ENCODE measurements at regions not wholly inside any gene's neighbourhood (a gene's known extent, or its start where the extent isn't known, plus 50 kb on each side); places are given as distances from the start of the nearest gene placed in this dataset.
"Not testable (repeated sequence)": the region's sequence is repeated elsewhere in the genome, so short reads cannot be mapped to it uniquely, and the experiment has no call there.

- H3K4me1 ChIP-seq (ENCODE audit: control extremely low read depth in 1 of 4, control insufficient read depth in 4 of 4, insufficient read depth in 4 of 4, low read length in 3 of 4), result peaks cover 11 to 29% (median 21%) of the 10 kb centered on the region in 4 experiments
- H3K27ac ChIP-seq (ENCODE audit: insufficient read depth in 1 of 2, low read depth in 1 of 2, low read length in 2 of 2, poor library complexity in 1 of 2, severe bottlenecking in 2 of 2), result peak overlapping the region in 1 of 2 experiments; percentile 57
- DNase-seq, result peak in 2 of 3 donors; percentile 69 to 82
- no peaks in the 10 kb centered on the region for H3K36me3 ChIP-seq (ENCODE audit: control insufficient read depth in 4 of 4, insufficient read depth in 4 of 4, low read length in 3 of 4)
- H3K9me3 ChIP-seq (ENCODE audit: control extremely low read depth in 1 of 5, control insufficient read depth in 4 of 5, insufficient read depth in 2 of 5, low read depth in 1 of 5, low read length in 4 of 5), result no peaks in the 10 kb centered on the region
- ChIA-PET POLR2A (interaction anchor here (1.0 kb wide), 1 partner anchor 29 kb away, joined by 5 read pairs; no protein-coding TSS in a partner anchor), CTCF (interaction anchor here (1.0 to 1.2 kb wide), 2 partner anchors 29 to 53 kb away, joined by 3 read pairs; no protein-coding TSS in a partner anchor)
- no peaks in the 10 kb centered on the region for H3K27me3 ChIP-seq (replicated peaks in 2 of 5; ENCODE audit: control insufficient read depth in 4 of 5, insufficient read depth in 5 of 5, low read length in 4 of 5)
- peak overlapping the region in 1 of 7 experiments; percentile 9 for H3K4me3 ChIP-seq (ENCODE audit: control insufficient read depth in 1 of 7, extremely low read depth in 1 of 7, insufficient read depth in 4 of 7, low read depth in 2 of 7, low read length in 6 of 7)
Measured at GRCh38 chr9:32200241-32200640, 184.2 kb upstream of the ACO1 start.

GRCh38 chr9:32200896-32201295 is 183.5 kb upstream of the ACO1 start:
- ChIA-PET CTCF (no interaction called here), POLR2A (interaction anchor here (1.0 kb wide), 1 partner anchor 30 kb away, joined by 5 read pairs; no protein-coding TSS in a partner anchor)
- H3K4me3 ChIP-seq (ENCODE audit: control insufficient read depth in 1 of 7, extremely low read depth in 1 of 7, insufficient read depth in 4 of 7, low read depth in 2 of 7, low read length in 6 of 7), result no peak overlapping the region
- peak overlapping the region in 1 of 2 experiments; percentile 57 for H3K27ac ChIP-seq (ENCODE audit: insufficient read depth in 1 of 2, low read depth in 1 of 2, low read length in 2 of 2, poor library complexity in 1 of 2, severe bottlenecking in 2 of 2)
- no peaks in the 10 kb centered on the region for H3K9me3 ChIP-seq (ENCODE audit: control extremely low read depth in 1 of 5, control insufficient read depth in 4 of 5, insufficient read depth in 2 of 5, low read depth in 1 of 5, low read length in 4 of 5)
- H3K27me3 ChIP-seq (replicated peaks in 2 of 5; ENCODE audit: control insufficient read depth in 4 of 5, insufficient read depth in 5 of 5, low read length in 4 of 5), result no peaks in the 10 kb centered on the region
- H3K36me3 ChIP-seq (ENCODE audit: control insufficient read depth in 4 of 4, insufficient read depth in 4 of 4, low read length in 3 of 4), result no peaks in the 10 kb centered on the region
- peaks cover 11 to 29% (median 21%) of the 10 kb centered on the region in 4 experiments for H3K4me1 ChIP-seq (ENCODE audit: control extremely low read depth in 1 of 4, control insufficient read depth in 4 of 4, insufficient read depth in 4 of 4, low read length in 3 of 4)
- peak; percentile 85 to 98 (median 96) for DNase-seq

GRCh38 chr9:32209164-32209563 is 175.3 kb upstream of the ACO1 start:
- DNase-seq, result peak in 2 of 3 donors; percentile 39 to 58
- H3K9me3 ChIP-seq (ENCODE audit: control extremely low read depth in 1 of 5, control insufficient read depth in 4 of 5, insufficient read depth in 2 of 5, low read depth in 1 of 5, low read length in 4 of 5); H3K4me3 ChIP-seq (ENCODE audit: control insufficient read depth in 1 of 7, extremely low read depth in 1 of 7, insufficient read depth in 4 of 7, low read depth in 2 of 7, low read length in 6 of 7); H3K36me3 ChIP-seq (ENCODE audit: control insufficient read depth in 4 of 4, insufficient read depth in 4 of 4, low read length in 3 of 4); CTCF ChIA-PET; POLR2A ChIA-PET; H3K4me1 ChIP-seq (ENCODE audit: control extremely low read depth in 1 of 4, control insufficient read depth in 4 of 4, insufficient read depth in 4 of 4, low read length in 3 of 4); H3K27me3 ChIP-seq (replicated peaks in 2 of 5; ENCODE audit: control insufficient read depth in 4 of 5, insufficient read depth in 5 of 5, low read length in 4 of 5); H3K27ac ChIP-seq (ENCODE audit: insufficient read depth in 1 of 2, low read depth in 1 of 2, low read length in 2 of 2, poor library complexity in 1 of 2, severe bottlenecking in 2 of 2): not testable (repeated sequence)
- WGBS (ENCODE audit: insufficient coverage), result no CpG with 5 or more reads among the region's 3 CpGs

GRCh38 chr9:32218100-32218767 is 166.2 kb upstream of the ACO1 start:
- H3K36me3 ChIP-seq (ENCODE audit: control insufficient read depth in 4 of 4, insufficient read depth in 4 of 4, low read length in 3 of 4), result no peaks in the 10 kb centered on the region
- ChIA-PET CTCF (no interaction called here), POLR2A (no interaction called here)
- H3K27ac ChIP-seq (ENCODE audit: insufficient read depth in 1 of 2, low read depth in 1 of 2, low read length in 2 of 2, poor library complexity in 1 of 2, severe bottlenecking in 2 of 2), result no peak overlapping the region
- peaks cover 0 to 1% (median 0%) of the 10 kb centered on the region in 5 experiments for H3K9me3 ChIP-seq (ENCODE audit: control extremely low read depth in 1 of 5, control insufficient read depth in 4 of 5, insufficient read depth in 2 of 5, low read depth in 1 of 5, low read length in 4 of 5)
- H3K4me1 ChIP-seq (ENCODE audit: control extremely low read depth in 1 of 4, control insufficient read depth in 4 of 4, insufficient read depth in 4 of 4, low read length in 3 of 4), result no peaks in the 10 kb centered on the region
- no peaks in the 10 kb centered on the region for H3K27me3 ChIP-seq (replicated peaks in 2 of 5; ENCODE audit: control insufficient read depth in 4 of 5, insufficient read depth in 5 of 5, low read length in 4 of 5)
- no peak overlapping the region for H3K4me3 ChIP-seq (ENCODE audit: control insufficient read depth in 1 of 7, extremely low read depth in 1 of 7, insufficient read depth in 4 of 7, low read depth in 2 of 7, low read length in 6 of 7)
- peak in 2 of 3 donors; percentile 60 to 65 for DNase-seq

DNA sequence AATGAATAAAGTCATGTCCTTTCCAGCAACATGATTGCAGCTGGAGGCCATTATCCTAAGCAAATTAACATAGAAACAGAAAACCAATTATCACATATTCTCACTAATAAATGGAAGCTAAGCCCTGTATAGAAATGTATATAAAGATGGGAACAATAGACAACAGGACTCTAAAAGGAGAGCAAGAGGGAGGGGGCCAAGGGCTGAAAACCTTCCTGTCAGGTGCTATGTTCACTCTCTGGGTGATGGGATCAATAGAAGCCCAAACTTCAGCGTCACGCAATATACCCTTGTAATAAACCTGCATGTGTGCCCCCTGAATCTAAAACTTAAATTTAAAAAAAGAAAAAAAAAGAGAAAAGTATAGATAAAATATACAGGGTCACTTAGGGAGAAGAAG is 163.7 kb upstream of the ACO1 start:
- H3K27ac ChIP-seq (ENCODE audit: insufficient read depth in 1 of 2, low read depth in 1 of 2, low read length in 2 of 2, poor library complexity in 1 of 2, severe bottlenecking in 2 of 2), result no peak overlapping the region
- H3K4me3 ChIP-seq (ENCODE audit: control insufficient read depth in 1 of 7, extremely low read depth in 1 of 7, insufficient read depth in 4 of 7, low read depth in 2 of 7, low read length in 6 of 7), result no peak overlapping the region
- H3K9me3 ChIP-seq (ENCODE audit: control extremely low read depth in 1 of 5, control insufficient read depth in 4 of 5, insufficient read depth in 2 of 5, low read depth in 1 of 5, low read length in 4 of 5), result peaks cover 0 to 1% (median 0%) of the 10 kb centered on the region in 5 experiments
- POLR2A ChIA-PET, result no interaction called here
- no peaks in the 10 kb centered on the region for H3K27me3 ChIP-seq (replicated peaks in 2 of 5; ENCODE audit: control insufficient read depth in 4 of 5, insufficient read depth in 5 of 5, low read length in 4 of 5)
- no peak for DNase-seq
- no CpG with 5 or more reads among the region's 2 CpGs for WGBS (ENCODE audit: insufficient coverage)
- CTCF ChIA-PET, result interaction anchor here (0.9 kb wide), 1 partner anchor 10 kb away, joined by 3 read pairs; no protein-coding TSS in a partner anchor
- H3K36me3 ChIP-seq (ENCODE audit: control insufficient read depth in 4 of 4, insufficient read depth in 4 of 4, low read length in 3 of 4), result no peaks in the 10 kb centered on the region
- no peaks in the 10 kb centered on the region for H3K4me1 ChIP-seq (ENCODE audit: control extremely low read depth in 1 of 4, control insufficient read depth in 4 of 4, insufficient read depth in 4 of 4, low read length in 3 of 4)

- Histone ChIP-seq H3K27ac (ENCODE audit: insufficient read depth in 1 of 2, low read depth in 1 of 2, low read length in 2 of 2, poor library complexity in 1 of 2, severe bottlenecking in 2 of 2) (no peak overlapping the region), H3K36me3 (ENCODE audit: control insufficient read depth in 4 of 4, insufficient read depth in 4 of 4, low read length in 3 of 4) (no peaks in the 10 kb centered on the region), H3K4me1 (ENCODE audit: control extremely low read depth in 1 of 4, control insufficient read depth in 4 of 4, insufficient read depth in 4 of 4, low read length in 3 of 4) (no peaks in the 10 kb centered on the region), H3K27me3 (replicated peaks in 2 of 5; ENCODE audit: control insufficient read depth in 4 of 5, insufficient read depth in 5 of 5, low read length in 4 of 5) (no peaks in the 10 kb centered on the region), H3K4me3 (ENCODE audit: control insufficient read depth in 1 of 7, extremely low read depth in 1 of 7, insufficient read depth in 4 of 7, low read depth in 2 of 7, low read length in 6 of 7) (no peak overlapping the region), H3K9me3 (ENCODE audit: control extremely low read depth in 1 of 5, control insufficient read depth in 4 of 5, insufficient read depth in 2 of 5, low read depth in 1 of 5, low read length in 4 of 5) (peaks cover 0 to 2% (median 0%) of the 10 kb centered on the region in 5 experiments)
- WGBS (ENCODE audit: insufficient coverage), result 92% methylated on average over 2 of the region's 2 CpGs
- ChIA-PET POLR2A (no interaction called here), CTCF (no interaction called here)
- DNase-seq, result no peak
Measured at GRCh38 chr9:32234451-32234850, 150.0 kb upstream of the ACO1 start.

DNA sequence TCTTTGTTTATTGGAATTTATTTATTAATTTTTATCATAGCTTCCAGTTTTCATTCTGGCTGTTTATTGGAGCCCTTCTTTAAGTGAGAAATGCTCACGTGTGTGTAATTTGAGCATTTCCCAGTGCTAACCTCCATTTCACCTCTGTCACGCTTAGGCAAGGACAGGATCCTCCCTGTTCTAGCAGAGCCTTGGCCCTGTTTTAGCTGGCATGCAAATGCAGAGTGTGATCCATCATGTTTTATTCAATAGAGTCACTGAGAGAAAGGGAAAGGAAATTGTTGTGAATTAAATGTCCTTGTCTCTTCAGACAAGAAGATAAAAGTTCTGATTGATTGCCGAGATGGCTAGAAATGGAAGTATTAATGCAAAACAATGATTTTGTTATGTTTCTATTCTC is 137.3 kb upstream of the ACO1 start:
- no peak overlapping the region for H3K27ac ChIP-seq (ENCODE audit: insufficient read depth in 1 of 2, low read depth in 1 of 2, low read length in 2 of 2, poor library complexity in 1 of 2, severe bottlenecking in 2 of 2)
- CTCF ChIA-PET, result interaction anchor here (0.9 kb wide), 1 partner anchor 100 kb away, joined by 3 read pairs; no protein-coding TSS in a partner anchor
- H3K36me3 ChIP-seq (ENCODE audit: control insufficient read depth in 4 of 4, insufficient read depth in 4 of 4, low read length in 3 of 4), result no peaks in the 10 kb centered on the region
- WGBS (ENCODE audit: insufficient coverage), result 97% methylated on average over 3 of the region's 3 CpGs
- H3K27me3 ChIP-seq (replicated peaks in 2 of 5; ENCODE audit: control insufficient read depth in 4 of 5, insufficient read depth in 5 of 5, low read length in 4 of 5), result no peaks in the 10 kb centered on the region
- H3K4me3 ChIP-seq (ENCODE audit: control insufficient read depth in 1 of 7, extremely low read depth in 1 of 7, insufficient read depth in 4 of 7, low read depth in 2 of 7, low read length in 6 of 7), result no peak overlapping the region
- peaks cover 0 to 3% (median 0%) of the 10 kb centered on the region in 4 experiments for H3K4me1 ChIP-seq (ENCODE audit: control extremely low read depth in 1 of 4, control insufficient read depth in 4 of 4, insufficient read depth in 4 of 4, low read length in 3 of 4)
- DNase-seq, result no peak
- H3K9me3 ChIP-seq (ENCODE audit: control extremely low read depth in 1 of 5, control insufficient read depth in 4 of 5, insufficient read depth in 2 of 5, low read depth in 1 of 5, low read length in 4 of 5), result no peaks in the 10 kb centered on the region
- POLR2A ChIA-PET, result no interaction called here
